ENCODE measurements at regions not wholly inside any gene's neighbourhood (a gene's known extent, or its start where the extent isn't known, plus 50 kb on each side); places are given as distances from the start of the nearest gene placed in this dataset.

- DNase-seq, result no peak
- WGBS, 2 donors, result 55 to 72% methylated on average over 2 of the region's 2 CpGs
- no peak overlapping the region for H3K27ac ChIP-seq (ENCODE audit: low read depth in 1 of 2, low read length in 2 of 2)
- H3K4me3 ChIP-seq (ENCODE audit: low read length in 2 of 2), result no peak overlapping the region
- no peaks in the 10 kb centered on the region for H3K27me3 ChIP-seq (ENCODE audit: control insufficient read depth in 1 of 2, insufficient read depth in 2 of 2, low read length in 1 of 2)
- ATAC-seq (ENCODE audit: low FRiP score), result no peak
- intact Hi-C loops (cut with DNase I), result no loop called here
- no peaks in the 10 kb centered on the region for H3K4me1 ChIP-seq (ENCODE audit: control insufficient read depth in 1 of 2, insufficient read depth in 2 of 2, low read length in 2 of 2)
- no peaks in the 10 kb centered on the region for H3K36me3 ChIP-seq (ENCODE audit: control insufficient read depth in 1 of 2, insufficient read depth in 2 of 2, low read length in 1 of 2)
- H3K9me3 ChIP-seq (ENCODE audit: control insufficient read depth, low read length), result no peaks in the 10 kb centered on the region
Measured at GRCh38 chr5:125847561-125847960, 575.6 kb upstream of the GRAMD2B start.

- no peaks in the 10 kb centered on the region for H3K9me3 ChIP-seq (ENCODE audit: control insufficient read depth, low read length)
- WGBS, 2 donors, result 91% methylated on average over 2 of the region's 2 CpGs
- no peak overlapping the region for H3K4me3 ChIP-seq (ENCODE audit: low read length in 2 of 2)
- intact Hi-C loops (cut with DNase I), result no loop called here
- no peaks in the 10 kb centered on the region for H3K4me1 ChIP-seq (ENCODE audit: control insufficient read depth in 1 of 2, insufficient read depth in 2 of 2, low read length in 2 of 2)
- ATAC-seq (ENCODE audit: low FRiP score), result no peak
- H3K27ac ChIP-seq (ENCODE audit: low read depth in 1 of 2, low read length in 2 of 2), result no peak overlapping the region
- no peaks in the 10 kb centered on the region for H3K27me3 ChIP-seq (ENCODE audit: control insufficient read depth in 1 of 2, insufficient read depth in 2 of 2, low read length in 1 of 2)
- H3K36me3 ChIP-seq (ENCODE audit: control insufficient read depth in 1 of 2, insufficient read depth in 2 of 2, low read length in 1 of 2), result no peaks in the 10 kb centered on the region
- DNase-seq, result no peak
Measured at GRCh38 chr5:125848751-125849150, 574.5 kb upstream of the GRAMD2B start.

- H3K4me1 ChIP-seq (ENCODE audit: control insufficient read depth in 1 of 2, insufficient read depth in 2 of 2, low read length in 2 of 2), result no peaks in the 10 kb centered on the region
- no peak overlapping the region for H3K4me3 ChIP-seq (ENCODE audit: low read length in 2 of 2)
- no peak overlapping the region for H3K27ac ChIP-seq (ENCODE audit: low read depth in 1 of 2, low read length in 2 of 2)
- no peaks in the 10 kb centered on the region for H3K9me3 ChIP-seq (ENCODE audit: control insufficient read depth, low read length)
- ATAC-seq (ENCODE audit: low FRiP score) (no peak), DNase-seq (no peak)
- WGBS, 2 donors, result 43 to 49% methylated on average over 3 of the region's 3 CpGs
- intact Hi-C loops (cut with DNase I), result no loop called here
- no peaks in the 10 kb centered on the region for H3K27me3 ChIP-seq (ENCODE audit: control insufficient read depth in 1 of 2, insufficient read depth in 2 of 2, low read length in 1 of 2)
- no peaks in the 10 kb centered on the region for H3K36me3 ChIP-seq (ENCODE audit: control insufficient read depth in 1 of 2, insufficient read depth in 2 of 2, low read length in 1 of 2)
Measured at GRCh38 chr5:125856949-125857348, 566.3 kb upstream of the GRAMD2B start.

- H3K9me3 ChIP-seq (ENCODE audit: control insufficient read depth, low read length), result no peaks in the 10 kb centered on the region
- ATAC-seq (ENCODE audit: low FRiP score) (no peak), DNase-seq (no peak)
- no peak overlapping the region for H3K27ac ChIP-seq (ENCODE audit: low read depth in 1 of 2, low read length in 2 of 2)
- intact Hi-C loops (cut with DNase I), result no loop called here
- WGBS, 2 donors, result 96 to 97% methylated on average over 2 of the region's 2 CpGs
- no peak overlapping the region for H3K4me3 ChIP-seq (ENCODE audit: low read length in 2 of 2)
- no peaks in the 10 kb centered on the region for H3K27me3 ChIP-seq (ENCODE audit: control insufficient read depth in 1 of 2, insufficient read depth in 2 of 2, low read length in 1 of 2)
- no peaks in the 10 kb centered on the region for H3K36me3 ChIP-seq (ENCODE audit: control insufficient read depth in 1 of 2, insufficient read depth in 2 of 2, low read length in 1 of 2)
- no peaks in the 10 kb centered on the region for H3K4me1 ChIP-seq (ENCODE audit: control insufficient read depth in 1 of 2, insufficient read depth in 2 of 2, low read length in 2 of 2)
Measured at GRCh38 chr5:125863579-125863978, 559.6 kb upstream of the GRAMD2B start.

GRCh38 chr5:125865166-125865815 lies 557.9 kb upstream of the GRAMD2B start:
- Histone ChIP-seq H3K27me3 (ENCODE audit: control insufficient read depth in 1 of 2, insufficient read depth in 2 of 2, low read length in 1 of 2) (no peaks in the 10 kb centered on the region), H3K4me1 (ENCODE audit: control insufficient read depth in 1 of 2, insufficient read depth in 2 of 2, low read length in 2 of 2) (no peaks in the 10 kb centered on the region), H3K4me3 (ENCODE audit: low read length in 2 of 2) (no peak overlapping the region), H3K27ac (ENCODE audit: low read depth in 1 of 2, low read length in 2 of 2) (no peak overlapping the region), H3K9me3 (ENCODE audit: control insufficient read depth, low read length) (no peaks in the 10 kb centered on the region), H3K36me3 (ENCODE audit: control insufficient read depth in 1 of 2, insufficient read depth in 2 of 2, low read length in 1 of 2) (no peaks in the 10 kb centered on the region)
- intact Hi-C loops (cut with DNase I), result no loop called here
- 31 to 38% methylated on average over 4 of the region's 4 CpGs for WGBS, 2 donors
- no peak for ATAC-seq (ENCODE audit: low FRiP score)
- no peak for DNase-seq

- ATAC-seq (ENCODE audit: low FRiP score), result no peak
- Histone ChIP-seq H3K36me3 (ENCODE audit: control insufficient read depth in 1 of 2, insufficient read depth in 2 of 2, low read length in 1 of 2) (no peaks in the 10 kb centered on the region), H3K4me1 (ENCODE audit: control insufficient read depth in 1 of 2, insufficient read depth in 2 of 2, low read length in 2 of 2) (no peaks in the 10 kb centered on the region), H3K4me3 (ENCODE audit: low read length in 2 of 2) (no peak overlapping the region), H3K9me3 (ENCODE audit: control insufficient read depth, low read length) (no peaks in the 10 kb centered on the region), H3K27me3 (ENCODE audit: control insufficient read depth in 1 of 2, insufficient read depth in 2 of 2, low read length in 1 of 2) (no peaks in the 10 kb centered on the region), H3K27ac (ENCODE audit: low read depth in 1 of 2, low read length in 2 of 2) (no peak overlapping the region)
- WGBS, 2 donors, result 44 to 82% methylated on average over 1 of the region's 1 CpG
- intact Hi-C loops (cut with DNase I), result no loop called here
- DNase-seq, result no peak
Measured at GRCh38 chr5:125868036-125868435, 555.2 kb upstream of the GRAMD2B start.

GRCh38 chr5:125870256-125870655 lies 553.0 kb upstream of the GRAMD2B start:
- ATAC-seq (ENCODE audit: low FRiP score) (no peak), DNase-seq (no peak)
- intact Hi-C loops (cut with DNase I), result no loop called here
- Histone ChIP-seq H3K4me3 (ENCODE audit: low read length in 2 of 2) (no peak overlapping the region), H3K36me3 (ENCODE audit: control insufficient read depth in 1 of 2, insufficient read depth in 2 of 2, low read length in 1 of 2) (no peaks in the 10 kb centered on the region), H3K27ac (ENCODE audit: low read depth in 1 of 2, low read length in 2 of 2) (no peak overlapping the region), H3K9me3 (ENCODE audit: control insufficient read depth, low read length) (no peaks in the 10 kb centered on the region), H3K27me3 (ENCODE audit: control insufficient read depth in 1 of 2, insufficient read depth in 2 of 2, low read length in 1 of 2) (no peaks in the 10 kb centered on the region), H3K4me1 (ENCODE audit: control insufficient read depth in 1 of 2, insufficient read depth in 2 of 2, low read length in 2 of 2) (no peaks in the 10 kb centered on the region)
- 46 to 47% methylated on average over 2 of the region's 2 CpGs for WGBS, 2 donors

GRCh38 chr5:125874057-125874456 lies 549.2 kb upstream of the GRAMD2B start:
- Histone ChIP-seq H3K27me3 (ENCODE audit: control insufficient read depth in 1 of 2, insufficient read depth in 2 of 2, low read length in 1 of 2) (no peaks in the 10 kb centered on the region), H3K4me3 (ENCODE audit: low read length in 2 of 2) (no peak overlapping the region), H3K36me3 (ENCODE audit: control insufficient read depth in 1 of 2, insufficient read depth in 2 of 2, low read length in 1 of 2) (no peaks in the 10 kb centered on the region), H3K4me1 (ENCODE audit: control insufficient read depth in 1 of 2, insufficient read depth in 2 of 2, low read length in 2 of 2) (no peaks in the 10 kb centered on the region), H3K9me3 (ENCODE audit: control insufficient read depth, low read length) (no peaks in the 10 kb centered on the region), H3K27ac (ENCODE audit: low read depth in 1 of 2, low read length in 2 of 2) (no peak overlapping the region)
- no peak for ATAC-seq (ENCODE audit: low FRiP score)
- DNase-seq, result no peak
- intact Hi-C loops (cut with DNase I), result no loop called here

GRCh38 chr5:125874717-125875116 lies 548.5 kb upstream of the GRAMD2B start:
- ATAC-seq (ENCODE audit: low FRiP score) (no peak), DNase-seq (no peak)
- Histone ChIP-seq H3K4me3 (ENCODE audit: low read length in 2 of 2) (no peak overlapping the region), H3K27ac (ENCODE audit: low read depth in 1 of 2, low read length in 2 of 2) (no peak overlapping the region), H3K36me3 (ENCODE audit: control insufficient read depth in 1 of 2, insufficient read depth in 2 of 2, low read length in 1 of 2) (no peaks in the 10 kb centered on the region), H3K9me3 (ENCODE audit: control insufficient read depth, low read length) (peaks cover 2% of the 10 kb centered on the region), H3K27me3 (ENCODE audit: control insufficient read depth in 1 of 2, insufficient read depth in 2 of 2, low read length in 1 of 2) (no peaks in the 10 kb centered on the region), H3K4me1 (ENCODE audit: control insufficient read depth in 1 of 2, insufficient read depth in 2 of 2, low read length in 2 of 2) (no peaks in the 10 kb centered on the region)
- 84% methylated on average over 4 of the region's 4 CpGs for WGBS, 2 donors
- intact Hi-C loops (cut with DNase I), result no loop called here
